ENCODE measurements at regions not wholly inside any gene's neighbourhood (a gene's known extent, or its start where the extent isn't known, plus 50 kb on each side); places are given as distances from the start of the nearest gene placed in this dataset.

DNA sequence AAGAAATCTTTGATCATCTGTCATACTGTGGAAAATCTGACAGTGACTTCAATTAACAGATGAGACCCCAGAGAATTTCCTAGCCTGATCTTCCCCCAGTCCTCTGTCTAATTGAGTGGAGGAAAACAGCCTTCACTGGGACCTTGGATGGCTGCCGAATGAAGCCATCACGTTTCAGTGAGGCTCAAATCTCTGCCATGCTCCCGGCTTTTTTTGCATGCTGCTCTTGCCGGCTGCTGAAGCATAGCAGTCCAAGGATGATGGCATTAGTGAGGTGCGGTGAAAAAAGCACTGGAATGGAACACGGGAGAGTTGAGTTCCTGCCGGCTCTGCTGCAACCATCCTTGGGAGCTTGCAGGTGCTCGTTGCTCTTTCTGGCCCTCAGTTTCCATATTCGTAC is 430.5 kb downstream of the SLC4A3 start:
- Histone ChIP-seq H3K4me1 (no peaks in the 10 kb centered on the region), H3K9me3 (peaks cover 0 to 8% of the 10 kb centered on the region in 2 donors), H3K36me3 (no peaks in the 10 kb centered on the region), H3K27me3 (no peaks in the 10 kb centered on the region), H3K27ac (no peak overlapping the region), H3K4me3 (no peak overlapping the region)
- intact Hi-C loops (cut with DNase I): no loop called here
- TF ChIP-seq, protein P1, sequence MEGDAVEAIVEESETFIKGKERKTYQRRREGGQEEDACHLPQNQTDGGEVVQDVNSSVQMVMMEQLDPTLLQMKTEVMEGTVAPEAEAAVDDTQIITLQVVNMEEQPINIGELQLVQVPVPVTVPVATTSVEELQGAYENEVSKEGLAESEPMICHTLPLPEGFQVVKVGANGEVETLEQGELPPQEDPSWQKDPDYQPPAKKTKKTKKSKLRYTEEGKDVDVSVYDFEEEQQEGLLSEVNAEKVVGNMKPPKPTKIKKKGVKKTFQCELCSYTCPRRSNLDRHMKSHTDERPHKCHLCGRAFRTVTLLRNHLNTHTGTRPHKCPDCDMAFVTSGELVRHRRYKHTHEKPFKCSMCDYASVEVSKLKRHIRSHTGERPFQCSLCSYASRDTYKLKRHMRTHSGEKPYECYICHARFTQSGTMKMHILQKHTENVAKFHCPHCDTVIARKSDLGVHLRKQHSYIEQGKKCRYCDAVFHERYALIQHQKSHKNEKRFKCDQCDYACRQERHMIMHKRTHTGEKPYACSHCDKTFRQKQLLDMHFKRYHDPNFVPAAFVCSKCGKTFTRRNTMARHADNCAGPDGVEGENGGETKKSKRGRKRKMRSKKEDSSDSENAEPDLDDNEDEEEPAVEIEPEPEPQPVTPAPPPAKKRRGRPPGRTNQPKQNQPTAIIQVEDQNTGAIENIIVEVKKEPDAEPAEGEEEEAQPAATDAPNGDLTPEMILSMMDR (IDR thresholded peaks at IDR 0.05): no peak
- ATAC-seq (no peak), DNase-seq (no peak)

DNA sequence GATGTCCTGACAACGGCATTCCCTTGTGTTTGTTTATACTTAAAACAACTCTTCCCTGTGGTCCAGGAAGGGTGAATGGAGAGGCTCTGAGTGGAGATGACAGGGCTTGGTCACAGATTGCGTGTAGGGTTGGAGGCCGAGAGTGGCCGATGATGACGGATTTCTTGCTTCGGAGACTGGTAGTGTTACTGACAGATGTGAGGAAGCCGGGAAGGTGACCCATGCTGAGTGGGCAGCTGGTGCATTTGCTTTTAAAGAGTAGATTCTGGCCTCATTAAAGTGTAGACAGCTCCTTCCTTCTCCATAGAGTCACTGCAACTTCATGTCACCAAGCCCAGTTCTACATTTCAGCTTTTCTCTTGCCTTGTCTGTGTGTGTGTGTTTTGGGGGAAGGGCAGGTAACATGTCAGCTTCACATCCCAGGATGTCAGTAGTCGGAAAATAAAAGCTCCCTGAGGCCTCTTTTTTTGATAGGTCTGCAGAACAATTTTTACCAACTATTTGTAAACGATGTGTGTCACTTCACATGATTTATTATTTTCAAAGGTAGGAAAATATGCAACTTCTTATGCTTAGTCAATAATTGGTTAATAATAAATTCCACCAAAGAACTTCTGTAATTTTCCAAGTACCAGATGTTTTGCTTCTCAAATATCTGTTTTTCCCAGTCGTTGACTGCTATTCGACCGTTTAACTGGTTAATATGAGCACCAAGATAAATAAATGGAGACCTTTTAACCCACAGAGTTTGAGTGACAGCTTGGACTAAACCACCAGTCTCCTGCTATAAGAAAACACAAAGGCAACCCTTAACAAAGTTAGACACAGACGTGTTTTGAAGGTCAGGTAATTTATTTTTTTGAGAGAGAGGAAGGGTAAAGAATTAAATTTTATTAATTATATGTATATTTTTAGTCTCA is 436.9 kb downstream of the SLC4A3 start:
- TF ChIP-seq, protein P1 (IDR thresholded peaks at IDR 0.05): no peak

DNA sequence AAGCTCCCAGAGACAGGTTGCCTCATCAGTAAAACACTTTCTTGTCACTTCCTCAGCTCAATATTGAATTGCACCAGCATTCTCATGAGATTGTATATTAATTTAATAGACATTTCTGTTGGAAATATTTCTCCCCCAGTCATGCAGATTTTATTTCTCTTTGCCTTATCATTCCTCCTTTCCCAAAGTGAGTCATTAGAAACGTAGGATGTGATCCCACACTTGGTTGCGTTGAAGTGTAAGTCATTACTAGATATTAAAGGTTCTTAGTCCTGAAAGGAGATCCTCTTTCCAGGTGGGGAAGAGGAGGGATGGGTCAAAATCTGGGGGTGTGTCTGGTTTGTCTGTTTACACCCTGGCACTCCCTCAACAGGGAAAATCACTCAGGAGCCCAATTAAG is 438.2 kb downstream of the SLC4A3 start:
- Histone ChIP-seq H3K36me3 (no peaks in the 10 kb centered on the region), H3K27me3 (no peaks in the 10 kb centered on the region), H3K4me1 (no peaks in the 10 kb centered on the region), H3K27ac (no peak overlapping the region), H3K9me3 (no peaks in the 10 kb centered on the region), H3K4me3 (no peak overlapping the region)
- ATAC-seq: no peak
- TF ChIP-seq, protein P1 (IDR thresholded peaks at IDR 0.05): no peak
- no peak for DNase-seq
- intact Hi-C loops (cut with DNase I): no loop called here

More for the DNA sequence above, 436.9 kb downstream of the SLC4A3 start:
- Histone ChIP-seq H3K27ac (no peak overlapping the region), H3K27me3 (no peaks in the 10 kb centered on the region), H3K36me3 (no peaks in the 10 kb centered on the region), H3K9me3 (no peaks in the 10 kb centered on the region), H3K4me3 (no peak overlapping the region), H3K4me1 (no peaks in the 10 kb centered on the region)
- intact Hi-C loops (cut with DNase I): no loop called here
- ATAC-seq (no peak), DNase-seq (no peak)

DNA sequence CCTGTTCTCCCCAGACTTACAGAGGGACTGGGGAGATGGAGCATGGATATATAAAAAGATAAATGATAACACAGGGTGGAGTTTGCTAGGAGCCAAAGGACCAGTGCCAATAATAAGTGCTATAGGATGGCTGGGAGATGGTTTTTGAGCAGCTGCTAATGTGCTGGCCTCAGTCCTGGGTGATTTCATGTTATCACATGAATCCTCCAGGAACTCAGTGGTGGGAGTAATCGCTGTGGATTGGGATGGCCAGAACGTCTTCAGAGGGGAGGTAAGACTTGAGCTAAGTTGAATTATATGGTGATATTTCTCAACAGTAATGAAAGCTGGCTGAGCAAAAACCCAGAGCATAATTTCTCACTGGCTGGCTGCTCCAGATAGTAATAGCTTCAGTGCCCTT is 441.4 kb downstream of the SLC4A3 start:
- intact Hi-C loops (cut with DNase I): no loop called here
- no peaks in the 10 kb centered on the region for H3K9me3 ChIP-seq
- no peak for ATAC-seq
- no peak overlapping the region for H3K27ac ChIP-seq
- H3K36me3 ChIP-seq: no peaks in the 10 kb centered on the region
- DNase-seq: no peak
- no peaks in the 10 kb centered on the region for H3K4me1 ChIP-seq
- H3K4me3 ChIP-seq: no peak overlapping the region
- TF ChIP-seq, protein P1 (IDR thresholded peaks at IDR 0.05): no peak
- no peaks in the 10 kb centered on the region for H3K27me3 ChIP-seq

DNA sequence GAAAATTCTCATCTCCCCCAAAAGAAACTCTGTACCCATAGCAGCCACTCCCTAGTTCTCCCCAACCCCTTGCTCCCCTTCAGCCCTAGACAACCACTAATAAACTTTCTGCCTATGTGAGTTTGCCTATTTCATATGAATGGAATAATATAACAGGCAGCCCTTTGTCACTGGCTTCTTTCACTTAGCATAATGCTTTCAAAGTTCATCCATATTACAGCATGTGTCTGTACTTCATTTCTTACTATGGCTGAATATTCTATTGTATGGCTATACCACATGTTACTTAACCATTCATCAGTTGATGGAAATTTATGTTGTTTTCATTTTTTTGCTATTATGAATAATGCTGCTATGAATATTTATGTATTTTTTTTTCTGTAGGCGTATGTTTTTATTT is 442.9 kb downstream of the SLC4A3 start:
- TF ChIP-seq, protein P1 (IDR thresholded peaks at IDR 0.05): no peak
- Histone ChIP-seq H3K36me3 (no peaks in the 10 kb centered on the region), H3K9me3 (no peaks in the 10 kb centered on the region), H3K4me3 (no peak overlapping the region), H3K4me1 (no peaks in the 10 kb centered on the region), H3K27ac (no peak overlapping the region), H3K27me3 (no peaks in the 10 kb centered on the region)
- intact Hi-C loops (cut with DNase I): no loop called here
- no peak for DNase-seq
- no peak for ATAC-seq
